Medulla oblongata (tissue), 1 donor: ENCODE measurements at regions not wholly inside any gene's neighbourhood (a gene's known extent, or its start where the extent isn't known, plus 50 kb on each side); places are given as distances from the start of the nearest gene placed in this dataset.

Experiments
- DNase-seq: peaks from one replicate; pipeline ENCODE4 v3.0.0-alpha.2; 2015; ENCODE audit errors: extremely low spot score

GRCh38 chr4:110289601-110290100, 91.2 kb upstream of the ELOVL6 start:
- DNase-seq: no peak

DNA sequence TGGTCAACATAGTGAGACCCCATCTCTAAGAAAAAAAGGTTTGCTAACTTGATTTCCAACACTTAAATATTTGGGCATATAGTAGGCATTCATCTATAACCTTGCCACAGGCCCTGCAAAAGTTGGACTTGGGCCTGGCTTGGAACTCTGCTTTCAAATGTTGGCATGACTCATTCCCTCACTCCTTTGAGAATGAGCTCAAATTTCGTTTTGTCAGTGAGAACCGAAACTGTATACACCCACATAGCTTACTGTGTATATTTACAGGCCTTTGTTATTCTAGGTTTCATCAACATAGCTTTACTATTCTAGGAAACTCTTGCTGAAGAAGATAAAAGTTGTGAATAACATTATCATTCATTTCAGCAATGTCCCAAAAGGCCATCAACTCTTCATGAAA, 88.7 kb upstream of the ELOVL6 start:
- no peak for DNase-seq

DNA sequence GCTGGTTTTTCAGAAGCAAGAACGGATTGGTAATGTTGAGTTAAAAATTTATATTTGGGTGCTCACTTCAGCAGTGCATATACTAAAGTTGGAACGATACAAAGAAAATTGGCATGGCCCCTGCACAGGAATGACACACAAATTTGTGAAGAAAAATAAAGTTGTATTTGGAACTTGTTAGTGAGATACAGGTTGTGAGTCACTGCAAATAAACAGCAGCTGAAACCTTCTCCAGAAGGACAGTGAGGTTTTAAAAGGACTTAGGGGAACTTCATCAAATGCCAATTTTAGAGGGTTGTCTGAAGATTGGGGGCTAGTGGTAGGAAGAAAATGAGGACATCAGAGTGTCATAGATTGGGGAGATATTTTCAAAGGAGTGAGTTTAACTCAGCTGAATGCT, 79.7 kb upstream of the ELOVL6 start:
- no peak for DNase-seq

DNA sequence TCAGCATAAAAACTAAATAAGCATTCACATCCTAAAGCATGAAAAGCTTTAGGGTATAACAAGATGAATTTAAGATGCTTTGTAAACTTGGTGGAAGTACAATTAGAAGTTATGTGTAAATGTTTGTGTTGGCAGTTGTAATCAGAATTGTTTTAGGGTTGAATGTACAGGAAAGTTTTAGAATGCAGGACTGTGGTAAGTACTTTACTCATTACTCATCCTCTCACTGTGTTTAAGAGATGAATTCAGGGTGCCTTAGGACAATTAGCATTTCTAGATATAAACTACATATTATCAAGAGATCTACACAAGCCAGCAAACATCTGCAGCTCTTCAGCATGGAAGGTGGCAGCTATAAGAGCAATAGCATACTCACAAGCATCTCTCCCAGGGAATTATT, 77.5 kb upstream of the ELOVL6 start:
- DNase-seq: no peak

DNA sequence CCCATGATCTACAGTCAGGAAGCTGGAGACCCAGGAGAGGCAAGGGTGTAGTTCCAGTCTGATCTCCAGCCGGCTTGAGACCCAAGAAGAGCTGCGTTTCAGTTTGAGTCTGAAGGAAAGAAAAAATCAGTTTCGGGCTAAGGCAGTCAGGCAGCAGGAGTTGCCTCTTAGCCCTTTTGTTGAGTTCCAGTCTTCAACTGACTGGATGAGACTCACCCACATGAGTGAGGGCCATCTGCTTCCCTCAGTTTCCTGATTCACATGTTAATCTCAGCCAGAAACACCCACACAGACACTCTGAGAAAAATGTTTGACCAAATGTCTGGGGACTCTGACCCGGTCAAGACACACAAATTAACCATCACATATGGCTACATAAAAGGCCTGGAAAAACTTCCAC, 73.6 kb upstream of the ELOVL6 start:
- DNase-seq: no peak

DNA sequence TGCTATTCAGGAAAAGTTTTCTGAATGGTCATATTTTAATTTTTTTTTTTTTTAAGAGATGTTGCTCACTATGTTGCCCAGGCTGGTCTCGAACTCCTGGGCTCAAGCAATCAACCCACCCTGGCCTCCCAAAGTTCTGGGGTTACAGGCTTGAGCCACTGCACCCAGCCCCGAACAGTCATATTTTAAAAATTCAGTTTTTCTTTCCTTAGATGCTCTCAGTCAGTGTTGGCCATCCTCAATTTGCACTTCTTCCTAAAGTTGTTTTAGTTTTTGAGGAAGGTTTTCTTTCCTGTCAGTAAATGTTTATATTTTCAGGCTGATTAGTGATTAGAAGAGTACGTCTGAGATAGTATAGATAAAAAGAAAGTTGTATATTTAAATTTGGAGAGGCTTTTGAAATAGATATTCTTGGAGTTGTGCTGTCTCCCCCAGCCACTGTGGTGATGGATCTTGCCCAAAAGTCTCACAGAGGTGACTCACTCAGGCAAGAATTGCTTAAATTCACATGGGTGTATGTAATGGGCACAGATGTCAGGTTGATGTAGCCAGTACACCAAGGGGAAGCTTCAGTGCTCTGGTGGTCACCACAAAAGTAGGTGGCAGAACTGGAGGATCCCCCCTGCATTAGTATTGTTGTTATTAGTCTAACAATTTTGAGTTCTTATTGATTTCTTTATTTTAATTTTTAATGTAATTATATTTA, 72.2 kb upstream of the ELOVL6 start:
- no peak for DNase-seq

DNA sequence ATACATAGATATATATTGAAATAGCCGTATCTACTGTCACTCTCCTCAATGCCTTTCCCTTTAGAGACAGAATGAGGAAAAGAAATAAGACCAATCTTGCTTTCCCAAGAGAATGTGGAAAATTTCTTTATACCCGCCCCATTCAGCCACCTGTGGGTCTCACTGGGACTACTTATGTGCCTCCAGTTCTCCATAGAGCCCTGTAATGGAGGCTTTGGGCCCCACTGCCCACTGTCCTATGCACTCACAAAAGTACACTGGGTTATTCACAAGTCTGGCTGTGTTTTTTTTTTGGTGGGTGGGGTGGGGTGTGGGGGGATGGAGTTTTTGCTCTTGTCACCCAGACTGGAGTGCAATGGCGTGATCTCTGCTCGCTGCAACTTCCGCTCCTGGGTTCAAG, 70.4 kb upstream of the ELOVL6 start:
- DNase-seq: no peak

DNA sequence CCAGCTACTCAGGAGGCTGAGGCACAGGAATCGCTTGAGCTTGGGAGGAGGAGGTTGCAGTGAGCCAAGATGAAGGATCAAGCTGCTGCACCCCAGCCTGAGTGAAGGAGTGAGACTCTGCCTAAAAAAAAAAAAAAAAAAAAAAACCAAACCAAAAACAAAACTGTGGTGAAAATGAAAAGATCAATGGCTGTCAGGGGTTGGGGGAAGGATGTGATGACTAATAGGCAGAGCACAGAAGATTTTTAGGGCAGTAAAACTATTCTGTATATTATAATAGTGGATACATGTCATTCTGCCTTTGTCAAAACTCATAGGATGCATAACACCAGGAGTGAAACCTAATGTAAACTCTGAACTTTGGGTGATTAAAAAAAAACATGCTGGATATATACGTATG, 69.9 kb upstream of the ELOVL6 start:
- DNase-seq: no peak

- no peak for DNase-seq
Observed at GRCh38 chr4:110266136-110266535, 67.7 kb upstream of the ELOVL6 start.

GRCh38 chr4:110265001-110265400, 66.6 kb upstream of the ELOVL6 start:
- no peak for DNase-seq

- DNase-seq: no peak
Observed at GRCh38 chr4:110260299-110260698, 61.9 kb upstream of the ELOVL6 start.

DNA sequence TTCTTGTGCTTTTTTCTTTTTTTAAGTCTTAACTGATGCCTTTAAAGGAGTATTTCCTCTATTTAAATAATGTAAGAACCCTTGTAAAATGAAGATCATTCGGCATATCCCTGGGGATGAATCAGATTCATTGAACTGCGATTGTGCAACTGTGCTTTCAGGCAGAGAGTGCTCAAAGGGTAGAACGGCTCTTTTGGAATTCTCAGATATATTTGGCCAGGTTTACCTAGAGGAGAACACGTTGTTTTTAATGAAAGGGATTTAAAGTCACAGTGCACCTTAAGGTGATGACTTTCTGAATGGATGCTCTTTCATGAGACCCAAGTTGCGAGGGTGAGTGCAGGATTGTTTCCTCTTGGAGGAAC, 51.6 kb upstream of the ELOVL6 start:
- no peak for DNase-seq

- no peak for DNase-seq
Observed at GRCh38 chr4:110248831-110249253, 50.4 kb upstream of the ELOVL6 start.
